HCT116 (cell line): ENCODE measurements at regions not wholly inside any gene's neighbourhood (a gene's known extent, or its start where the extent isn't known, plus 50 kb on each side); places are given as distances from the start of the nearest gene placed in this dataset.

Experiments
- ATAC-seq: fragments of 200-7000 bp; cut with Tn5 transposase; 2 replicates; pipeline ENCODE4 v1.9.1; 2020; ENCODE audit warnings: mild to moderate bottlenecking, moderate library complexity
- BruUV-seq: library from RNA; stranded (reverse); fragments of 400-500 nt; replicated peaks from 2 replicates; lab custom pipeline; 2021; lab: Mats Ljungman, UMichigan
- CTCF ChIA-PET: fragments of 300-600 bp; sonication (Branson Sonifier 250); formaldehyde crosslinking; loops from one replicate; lab custom pipeline; 2021; ENCODE audit warnings: antibody characterized with exemption; lab: Charles Lee
- POLR2A ChIA-PET: fragments of 300-600, 350-600 bp; sonication (Branson Sonifier 250); formaldehyde crosslinking; loops from one replicate; lab custom pipeline; 2021; ENCODE audit warnings: antibody characterized with exemption; lab: Charles Lee
- RAD21 ChIA-PET, 2 experiments: fragments of 300-600 bp; sonication (Branson Sonifier 250); formaldehyde crosslinking; loops; one replicate each; lab custom pipeline; 2023; ENCODE audit warnings: low total read pairs in 2 of 2; ENCODE audit not compliant: uncharacterized antibody in 2 of 2, unreplicated experiment in 2 of 2, low non-redundant PET in 1 of 2; lab: Charles Lee
- DNase-seq: peaks from one replicate; pipeline ENCODE4 v3.0.0-alpha.2; 2010; ENCODE audit warnings: low read depth, low spot score
- H2AFZ ChIP-seq: fragments of 200-600 bp; shearing (Covaris generic), sonication (generic); 2 replicates; pipeline ENCODE4 v1.6.1; 2017; ENCODE audit warnings: low read depth, mixed run types, mixed read lengths, antibody characterized with exemption, low read length; ENCODE audit not compliant: poor library complexity, severe bottlenecking
- H3K27ac ChIP-seq: 2 replicates; pipeline ENCODE4 v1.5.1; 2012; ENCODE audit warnings: low read depth, low read length
- H3K27me3 ChIP-seq: fragments of 200-600 bp; sonication (generic); 2 replicates; pipeline ENCODE4 v1.6.1; 2016; ENCODE audit warnings: mixed run types, low read length, mixed read lengths; ENCODE audit not compliant: insufficient read depth
- H3K36me3 ChIP-seq, 2 experiments: fragments of 200-500 bp in 1 of 2; fragments of 200-600 bp in 1 of 2; sonication (Bioruptor generic) in 1 of 2; sonication (generic) in 1 of 2; 2 replicates each; pipeline versions ENCODE4 v1.5.1 to v1.6.1; 2014 to 2016; ENCODE audit warnings: low read length in 2 of 2, inconsistent platforms in 1 of 2, mixed read lengths in 1 of 2, mixed run types in 1 of 2; ENCODE audit not compliant: insufficient read depth in 2 of 2, control insufficient read depth in 1 of 2
- H3K4me1 ChIP-seq, 2 experiments: fragments of 200-600 bp in 1 of 2; sonication (generic) in 1 of 2; 2 replicates each; pipeline versions ENCODE4 v1.5.1 to v1.6.1; 2012 to 2017; ENCODE audit warnings: low read length in 2 of 2, inconsistent platforms in 1 of 2, mild to moderate bottlenecking in 1 of 2, mixed read lengths in 1 of 2, mixed run types in 1 of 2, moderate library complexity in 1 of 2; ENCODE audit not compliant: insufficient read depth in 2 of 2, control insufficient read depth in 1 of 2
- H3K4me2 ChIP-seq: fragments of 200-600 bp; sonication (generic); 2 replicates; pipeline ENCODE4 v1.6.1; 2017; ENCODE audit warnings: mixed run types, low read length, mixed read lengths
- H3K4me3 ChIP-seq, 2 experiments: fragments of 200-600 bp in 1 of 2; sonication (generic) in 1 of 2; replicated peaks in 1 of 2; 2 replicates each; pipeline ENCODE4 v1.5.1; 2011 to 2016; ENCODE audit warnings: low read length in 2 of 2, control low read depth in 1 of 2, low read depth in 1 of 2, mild to moderate bottlenecking in 1 of 2, mixed read lengths in 1 of 2, mixed run types in 1 of 2
- H3K79me2 ChIP-seq: fragments of 200-600 bp; sonication (generic); 2 replicates; pipeline ENCODE4 v1.6.1; 2017; ENCODE audit warnings: mild to moderate bottlenecking, mixed run types, low read length, moderate library complexity, mixed read lengths; ENCODE audit not compliant: insufficient read depth
- H3K9ac ChIP-seq: fragments of 200-600 bp; sonication (generic); 2 replicates; pipeline ENCODE4 v1.6.1; 2016; ENCODE audit warnings: low read length, mixed read lengths
- H3K9me2 ChIP-seq: fragments of 200-600 bp; sonication (generic), shearing (Covaris generic); 2 replicates; pipeline ENCODE4 v1.6.1; 2017; ENCODE audit warnings: mixed run types, mild to moderate bottlenecking, moderate library complexity; ENCODE audit not compliant: insufficient read depth
- H3K9me3 ChIP-seq, 2 experiments: fragments of 200-500 bp in 1 of 2; fragments of 200-600 bp in 1 of 2; sonication (Bioruptor generic) in 1 of 2; sonication (generic) in 1 of 2; 2 replicates each; pipeline ENCODE4 v1.6.1; 2014 to 2017; ENCODE audit warnings: low read length in 2 of 2, mixed read lengths in 2 of 2, inconsistent platforms in 1 of 2, low read depth in 1 of 2, mild to moderate bottlenecking in 1 of 2, mixed run types in 1 of 2, moderate library complexity in 1 of 2; ENCODE audit not compliant: control insufficient read depth in 1 of 2, insufficient read depth in 1 of 2
- H4K20me1 ChIP-seq: fragments of 200-600 bp; sonication (generic), shearing (Covaris generic); 2 replicates; pipeline ENCODE4 v1.6.1; 2017; ENCODE audit warnings: mixed run types, mild to moderate bottlenecking, moderate library complexity; ENCODE audit not compliant: insufficient read depth
- ATF3 ChIP-seq: IDR thresholded peaks from 2 replicates; pipeline ENCODE4 v1.6.1; 2012
- CTCF ChIP-seq, 3 experiments: fragments of 200-600 bp in 1 of 3; sonication (generic) in 1 of 3; IDR thresholded peaks in 2 of 3; conservative IDR thresholded peaks in 1 of 3; 2 replicates each; pipeline ENCODE4 v1.5.1; 2012 to 2017; ENCODE audit warnings: low read depth in 2 of 3, low read length in 2 of 3, antibody characterized with exemption in 1 of 3, borderline replicate concordance in 1 of 3, control low read depth in 1 of 3, mild to moderate bottlenecking in 1 of 3, mixed read lengths in 1 of 3, mixed run types in 1 of 3, moderate library complexity in 1 of 3; ENCODE audit not compliant: insufficient read depth in 1 of 3
- JUND ChIP-seq: IDR thresholded peaks from 2 replicates; pipeline ENCODE4 v1.6.1; 2012
- POLR2A ChIP-seq: IDR thresholded peaks from 2 replicates; pipeline ENCODE4 v1.7.0; 2011; ENCODE audit warnings: borderline replicate concordance; ENCODE audit not compliant: insufficient read depth, insufficient read length; ENCODE audit errors: extremely low read depth
- POLR2AphosphoS5 ChIP-seq: IDR thresholded peaks from 2 replicates; pipeline ENCODE4 v1.6.1; 2011; ENCODE audit warnings: mild to moderate bottlenecking, low read depth, low read length, moderate library complexity
- REST ChIP-seq: IDR thresholded peaks from 2 replicates; pipeline ENCODE4 v1.6.1; 2012; ENCODE audit warnings: low read depth
- TCF7L2 ChIP-seq: IDR thresholded peaks from 2 replicates; pipeline ENCODE4 v1.7.0; 2011; ENCODE audit warnings: borderline replicate concordance, inconsistent platforms; ENCODE audit not compliant: insufficient read depth, insufficient read length; ENCODE audit errors: extremely low read depth
- ZFX ChIP-seq: fragments of 450-650 bp; IDR thresholded peaks from 2 replicates; pipeline ENCODE4 v1.6.1; 2017
- ZNF274 ChIP-seq: fragments of 200-500 bp; sonication (Bioruptor generic); IDR thresholded peaks from 2 replicates; pipeline ENCODE4 v1.6.1; 2014; ENCODE audit warnings: mild to moderate bottlenecking, low read depth, low read length, inconsistent platforms
- intact Hi-C: fragments of 100-400 bp; cut with micrococcal nuclease; formaldehyde crosslinking; loops from 2 replicates; pipeline ENCODE4 v1.10.0; 2022

- DNase-seq, result no peak
- Histone ChIP-seq H3K4me1 (no peaks in the 10 kb centered on the region), H3K9ac (no peak overlapping the region), H3K4me3 (no peak overlapping the region), H3K9me3 (no peaks in the 10 kb centered on the region), H3K9me2 (no peaks in the 10 kb centered on the region), H3K27me3 (peaks cover 16% of the 10 kb centered on the region; the same call in 1 of the 2 replicates), H3K36me3 (no peaks in the 10 kb centered on the region), H4K20me1 (no peaks in the 10 kb centered on the region), H3K4me2 (no peak overlapping the region), H2AFZ (no peak overlapping the region), H3K27ac (no peak overlapping the region), H3K79me2 (no peaks in the 10 kb centered on the region)
- POLR2A ChIA-PET, result no interaction called here
- no peak for ATAC-seq
- TF ChIP-seq TCF7L2 (no peak), REST (no peak)
- CTCF ChIA-PET, result no interaction called here
- RAD21 ChIA-PET, result no interaction called here
- BruUV-seq, result no TSS peak
- intact Hi-C loops, result no loop called here
These were observed 166.3 kb upstream of the HDAC4 start for GRCh38 chr2:239566995-239567568.

- no peaks in the 10 kb centered on the region for H3K9me2 ChIP-seq
- no peak overlapping the region for H3K4me3 ChIP-seq
- H3K79me2 ChIP-seq, result no peaks in the 10 kb centered on the region
- no peak for DNase-seq
- no peak overlapping the region for H3K9ac ChIP-seq
- no peak overlapping the region for H2AFZ ChIP-seq
- RAD21 ChIA-PET, result no interaction called here
- H3K4me2 ChIP-seq, result no peak overlapping the region
- no peaks in the 10 kb centered on the region for H3K9me3 ChIP-seq
- BruUV-seq, result no TSS peak
- peaks cover 21% of the 10 kb centered on the region; the same call in 1 of the 2 replicates for H3K27me3 ChIP-seq
- CTCF ChIA-PET, result no interaction called here
- intact Hi-C loops, result no loop called here
- TF ChIP-seq ZNF274, result no peak
- TF ChIP-seq ZFX, result no peak
- TF ChIP-seq CTCF (IDR thresholded peaks at IDR 0.05 in 2 of 3, conservative IDR thresholded peaks at IDR 0.05 in 1 of 3; ENCODE audit: borderline replicate concordance in 1 of 3, insufficient read depth in 1 of 3, low read depth in 2 of 3, low read length in 2 of 3), result no peak
- TF ChIP-seq POLR2A, result no peak
- TF ChIP-seq JUND, result no peak
- TF ChIP-seq POLR2AphosphoS5, result no peak
- TF ChIP-seq ATF3, result no peak
- ATAC-seq, result no peak
- POLR2A ChIA-PET, result no interaction called here
- no peaks in the 10 kb centered on the region for H4K20me1 ChIP-seq
- H3K27ac ChIP-seq, result no peak overlapping the region
- no peaks in the 10 kb centered on the region for H3K36me3 ChIP-seq
- no peaks in the 10 kb centered on the region for H3K4me1 ChIP-seq
These were observed 165.6 kb upstream of the HDAC4 start for GRCh38 chr2:239566162-239566994.
